HFFc6 (cell line): ENCODE measurements at regions not wholly inside any gene's neighbourhood (a gene's known extent, or its start where the extent isn't known, plus 50 kb on each side); places are given as distances from the start of the nearest gene placed in this dataset.

ENCODE experiments used
- DNase-seq: peaks from one replicate; pipeline ENCODE4 v3.0.0-alpha.2; 2018
- H3K27ac Mint-ChIP-seq: 2 replicates; pipeline ENCODE4 v1.8.0; 2020; ENCODE audit warnings: mild to moderate bottlenecking, mixed read lengths
- H3K27me3 Mint-ChIP-seq: 2 replicates; pipeline ENCODE4 v1.8.0; 2021; ENCODE audit warnings: mild to moderate bottlenecking, moderate library complexity, mixed read lengths; ENCODE audit not compliant: insufficient read depth
- H3K36me3 Mint-ChIP-seq: 2 replicates; pipeline ENCODE4 v1.8.0; 2021; ENCODE audit warnings: low read depth, mixed read lengths
- H3K4me1 Mint-ChIP-seq: 2 replicates; pipeline ENCODE4 v1.8.0; 2020; ENCODE audit warnings: low read depth, mixed read lengths
- H3K4me3 Mint-ChIP-seq: 2 replicates; pipeline ENCODE4 v1.8.0; 2020; ENCODE audit warnings: mild to moderate bottlenecking, moderate library complexity, mixed read lengths
- H3K9me3 Mint-ChIP-seq: 2 replicates; pipeline ENCODE4 v1.8.0; 2020; ENCODE audit warnings: mild to moderate bottlenecking, mixed read lengths
- TF ChIP-seq, protein P1 (sequence below): fragments of 200-600 bp; sonication (generic); IDR thresholded peaks from 2 replicates; pipeline ENCODE4 v1.5.0; 2021; ENCODE audit warnings: antibody characterized with exemption, mild to moderate bottlenecking

DNA sequence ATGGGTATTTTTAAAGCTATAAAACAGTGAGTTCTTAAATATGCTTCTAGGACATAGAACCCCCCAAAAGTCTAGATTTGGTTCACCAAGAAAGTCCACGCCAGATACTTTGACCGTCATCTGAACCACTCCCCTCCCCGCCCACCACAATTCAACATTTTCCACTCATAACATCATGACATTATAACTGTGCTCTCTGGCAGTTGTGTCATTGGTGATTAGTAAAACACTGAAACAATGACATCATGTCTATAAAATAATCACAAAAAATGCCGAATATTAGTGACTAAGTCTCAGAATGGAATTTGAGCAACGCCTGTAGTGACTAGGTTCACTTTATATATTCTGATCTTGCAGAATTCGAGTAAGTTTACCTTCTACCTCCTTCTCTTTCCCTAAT is 732.3 kb downstream of the FGF9 start:
- Mint-ChIP-seq H3K9me3 (peaks cover 35% of the 10 kb centered on the region), H3K27ac (no peak overlapping the region), H3K4me1 (no peaks in the 10 kb centered on the region), H3K27me3 (no peaks in the 10 kb centered on the region), H3K4me3 (no peak overlapping the region), H3K36me3 (no peaks in the 10 kb centered on the region)
- TF ChIP-seq, protein P1, sequence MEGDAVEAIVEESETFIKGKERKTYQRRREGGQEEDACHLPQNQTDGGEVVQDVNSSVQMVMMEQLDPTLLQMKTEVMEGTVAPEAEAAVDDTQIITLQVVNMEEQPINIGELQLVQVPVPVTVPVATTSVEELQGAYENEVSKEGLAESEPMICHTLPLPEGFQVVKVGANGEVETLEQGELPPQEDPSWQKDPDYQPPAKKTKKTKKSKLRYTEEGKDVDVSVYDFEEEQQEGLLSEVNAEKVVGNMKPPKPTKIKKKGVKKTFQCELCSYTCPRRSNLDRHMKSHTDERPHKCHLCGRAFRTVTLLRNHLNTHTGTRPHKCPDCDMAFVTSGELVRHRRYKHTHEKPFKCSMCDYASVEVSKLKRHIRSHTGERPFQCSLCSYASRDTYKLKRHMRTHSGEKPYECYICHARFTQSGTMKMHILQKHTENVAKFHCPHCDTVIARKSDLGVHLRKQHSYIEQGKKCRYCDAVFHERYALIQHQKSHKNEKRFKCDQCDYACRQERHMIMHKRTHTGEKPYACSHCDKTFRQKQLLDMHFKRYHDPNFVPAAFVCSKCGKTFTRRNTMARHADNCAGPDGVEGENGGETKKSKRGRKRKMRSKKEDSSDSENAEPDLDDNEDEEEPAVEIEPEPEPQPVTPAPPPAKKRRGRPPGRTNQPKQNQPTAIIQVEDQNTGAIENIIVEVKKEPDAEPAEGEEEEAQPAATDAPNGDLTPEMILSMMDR = no peak
- DNase-seq = no peak

DNA sequence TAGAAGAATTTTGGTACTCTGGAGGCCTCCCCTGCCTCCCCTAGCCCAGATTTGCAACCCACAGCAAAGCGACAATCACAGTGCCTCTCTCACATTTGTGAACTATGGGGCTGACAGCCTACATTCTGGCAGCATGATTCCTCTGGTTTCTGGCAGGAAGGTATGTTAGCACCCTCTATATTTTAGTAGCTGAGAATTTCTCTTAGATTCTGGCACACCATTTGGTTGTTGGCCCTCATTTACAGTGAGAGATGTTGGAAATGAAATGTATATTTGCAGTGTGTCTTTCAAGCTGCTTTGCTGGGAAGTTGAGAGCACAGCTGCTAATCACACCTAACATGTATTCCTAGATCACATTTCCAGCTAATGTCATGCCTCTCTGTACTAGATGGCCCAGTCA is 735.0 kb downstream of the FGF9 start:
- H3K9me3 Mint-ChIP-seq = peaks cover 41% of the 10 kb centered on the region
- no peak overlapping the region for H3K27ac Mint-ChIP-seq
- DNase-seq = no peak
- H3K4me3 Mint-ChIP-seq = no peak overlapping the region
- H3K36me3 Mint-ChIP-seq = no peaks in the 10 kb centered on the region
- TF ChIP-seq, protein P1 = no peak
- H3K4me1 Mint-ChIP-seq = no peaks in the 10 kb centered on the region
- H3K27me3 Mint-ChIP-seq = no peaks in the 10 kb centered on the region

DNA sequence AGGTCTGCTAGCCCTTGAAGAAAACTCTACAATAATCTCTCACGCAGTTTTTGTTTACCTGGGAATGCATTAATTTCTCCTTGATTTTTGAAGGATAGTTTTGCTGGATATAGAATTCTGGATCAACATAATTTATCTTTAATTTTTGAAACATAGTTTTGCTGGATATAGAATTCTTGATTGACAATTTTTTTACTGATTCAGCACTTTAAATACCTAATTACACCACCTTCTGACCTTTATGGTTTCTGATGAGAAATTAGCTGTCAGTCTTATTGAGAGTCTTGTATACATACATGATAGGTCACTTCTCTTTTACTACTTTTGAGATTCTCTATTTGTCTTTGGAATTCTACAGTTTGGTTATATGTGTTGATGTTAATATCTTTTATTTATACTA is 741.6 kb downstream of the FGF9 start:
- no peaks in the 10 kb centered on the region for H3K36me3 Mint-ChIP-seq
- peaks cover 62% of the 10 kb centered on the region for H3K9me3 Mint-ChIP-seq

GRCh38 chr13:22422023-22422422 is 751.1 kb downstream of the FGF9 start:
- peaks cover 6% of the 10 kb centered on the region; the same call in 1 of the 2 replicates for H3K36me3 Mint-ChIP-seq
- no peak for DNase-seq

More for the DNA sequence above, 741.6 kb downstream of the FGF9 start:
- Mint-ChIP-seq H3K27me3 (no peaks in the 10 kb centered on the region), H3K4me3 (no peak overlapping the region), H3K27ac (no peak overlapping the region), H3K4me1 (no peaks in the 10 kb centered on the region)
- TF ChIP-seq, protein P1 = no peak
- DNase-seq = no peak

GRCh38 chr13:22422712-22423111 is 751.8 kb downstream of the FGF9 start:
- peaks cover 68% of the 10 kb centered on the region for H3K9me3 Mint-ChIP-seq
- H3K4me1 Mint-ChIP-seq = no peaks in the 10 kb centered on the region
- no peaks in the 10 kb centered on the region; the same call in 1 of the 2 replicates for H3K27me3 Mint-ChIP-seq

More at GRCh38 chr13:22422023-22422422, 751.1 kb downstream of the FGF9 start:
- Mint-ChIP-seq H3K4me3 (no peak overlapping the region), H3K27ac (no peak overlapping the region), H3K4me1 (no peaks in the 10 kb centered on the region), H3K27me3 (no peaks in the 10 kb centered on the region; the same call in 1 of the 2 replicates), H3K9me3 (peaks cover 61% of the 10 kb centered on the region)
- TF ChIP-seq, protein P1 = no peak

More at GRCh38 chr13:22422712-22423111, 751.8 kb downstream of the FGF9 start:
- TF ChIP-seq, protein P1 = no peak
- no peak overlapping the region for H3K27ac Mint-ChIP-seq
- DNase-seq = no peak
- H3K36me3 Mint-ChIP-seq = peaks cover 6% of the 10 kb centered on the region; the same call in 1 of the 2 replicates
- no peak overlapping the region for H3K4me3 Mint-ChIP-seq
